OCI-LY3 (cell line): ENCODE measurements at regions not wholly inside any gene's neighbourhood (a gene's known extent, or its start where the extent isn't known, plus 50 kb on each side); places are given as distances from the start of the nearest gene placed in this dataset.

ENCODE experiments used
- H2AFZ ChIP-seq: fragments of 200-600, 300-600 bp; shearing (Covaris generic); 2 replicates; pipeline ENCODE4 v1.6.0; 2014; ENCODE audit warnings: antibody characterized with exemption, low read depth, low read length
- H3K27ac ChIP-seq: fragments of 200-600, 300-600 bp; sonication (generic); 2 replicates; pipeline ENCODE4 v1.5.1; 2014; ENCODE audit warnings: mild to moderate bottlenecking, low read length, moderate library complexity, mixed read lengths
- H3K27me3 ChIP-seq: fragments of 200-600, 300-600 bp; sonication (generic); 2 replicates; pipeline ENCODE4 v1.6.1; 2014; ENCODE audit warnings: low read depth, low read length, mixed read lengths
- H3K36me3 ChIP-seq: fragments of 200-600, 300-600 bp; sonication (generic); replicated peaks from 2 replicates; pipeline ENCODE3; 2014; ENCODE audit warnings: low read depth, low read length, mixed read lengths
- H3K4me1 ChIP-seq: fragments of 300-600, 200-600 bp; sonication (generic); 2 replicates; pipeline ENCODE4 v1.6.1; 2014; ENCODE audit warnings: low read length, mixed read lengths
- H3K4me2 ChIP-seq: fragments of 200-600, 300-600 bp; sonication (generic); 2 replicates; pipeline ENCODE4 v1.6.1; 2014; ENCODE audit warnings: low read length, mixed read lengths
- H3K4me3 ChIP-seq: fragments of 300-600, 200-600 bp; sonication (generic); 2 replicates; pipeline ENCODE4 v1.5.1; 2014; ENCODE audit warnings: antibody characterized with exemption, mild to moderate bottlenecking, low read length, moderate library complexity
- H3K79me2 ChIP-seq: fragments of 300-600, 200-600 bp; shearing (Covaris generic); 2 replicates; pipeline ENCODE4 v1.6.1; 2014; ENCODE audit warnings: mild to moderate bottlenecking, low read length, mixed read lengths
- H3K9ac ChIP-seq: fragments of 300-600, 200-600 bp; shearing (Covaris generic); 2 replicates; pipeline ENCODE4 v1.6.0; 2014; ENCODE audit warnings: mild to moderate bottlenecking, low read length, moderate library complexity
- H3K9me3 ChIP-seq: fragments of 200-600, 300-600 bp; shearing (Covaris generic); 2 replicates; pipeline ENCODE4 v1.6.1; 2014; ENCODE audit warnings: low read length, mixed read lengths; ENCODE audit not compliant: insufficient read depth
- H4K20me1 ChIP-seq: fragments of 200-600, 300-600 bp; sonication (generic); 2 replicates; pipeline ENCODE4 v1.6.1; 2016; ENCODE audit warnings: low read length, mixed read lengths; ENCODE audit not compliant: insufficient read depth
- CTCF ChIP-seq: fragments of 200-600, 300-600 bp; sonication (generic); IDR thresholded peaks from 2 replicates; pipeline ENCODE4 v1.5.1; 2014; ENCODE audit warnings: antibody characterized with exemption, low read length, low read depth
- EZH2phosphoT487 ChIP-seq: fragments of 200-600 bp; shearing (Covaris generic); IDR thresholded peaks from 2 replicates; pipeline ENCODE4 v1.6.1; 2018; ENCODE audit warnings: antibody characterized with exemption, mixed run types, low read depth

GRCh38 chr10:9898633-9899395, 1118.9 kb upstream of the CELF2 start:
- no peaks in the 10 kb centered on the region for H3K79me2 ChIP-seq
- TF ChIP-seq EZH2phosphoT487: no peak
- TF ChIP-seq CTCF: no peak
- no peak overlapping the region for H3K4me2 ChIP-seq
- H3K4me1 ChIP-seq: no peaks in the 10 kb centered on the region
- H3K9me3 ChIP-seq: no peaks in the 10 kb centered on the region
- no peak overlapping the region for H2AFZ ChIP-seq
- no peak overlapping the region for H3K27ac ChIP-seq
- no peak overlapping the region for H3K9ac ChIP-seq
- no peaks in the 10 kb centered on the region for H3K36me3 ChIP-seq
- H4K20me1 ChIP-seq: no peaks in the 10 kb centered on the region
- H3K4me3 ChIP-seq: no peak overlapping the region
- no peaks in the 10 kb centered on the region for H3K27me3 ChIP-seq

- Histone ChIP-seq H3K27me3 (no peaks in the 10 kb centered on the region), H3K4me2 (no peak overlapping the region), H2AFZ (no peak overlapping the region), H3K4me1 (no peaks in the 10 kb centered on the region), H3K79me2 (no peaks in the 10 kb centered on the region), H4K20me1 (no peaks in the 10 kb centered on the region), H3K9ac (no peak overlapping the region), H3K4me3 (no peak overlapping the region), H3K27ac (no peak overlapping the region), H3K36me3 (no peaks in the 10 kb centered on the region), H3K9me3 (no peaks in the 10 kb centered on the region)
- no peak for TF ChIP-seq CTCF
- no peak for TF ChIP-seq EZH2phosphoT487
These were observed 1116.9 kb upstream of the CELF2 start for GRCh38 chr10:9900751-9901150.

- Histone ChIP-seq H3K79me2 (no peaks in the 10 kb centered on the region), H3K4me2 (no peak overlapping the region), H3K4me1 (no peaks in the 10 kb centered on the region)
These were observed 1115.7 kb upstream of the CELF2 start for GRCh38 chr10:9901971-9902370.

GRCh38 chr10:9910446-9910845, 1107.2 kb upstream of the CELF2 start:
- H3K9ac ChIP-seq: no peak overlapping the region
- TF ChIP-seq CTCF (no peak), EZH2phosphoT487 (no peak)
- no peak overlapping the region for H2AFZ ChIP-seq
- H3K4me1 ChIP-seq: no peaks in the 10 kb centered on the region
- no peak overlapping the region for H3K4me2 ChIP-seq
- H3K79me2 ChIP-seq: no peaks in the 10 kb centered on the region
- H3K27ac ChIP-seq: no peak overlapping the region
- no peaks in the 10 kb centered on the region for H3K27me3 ChIP-seq
- H4K20me1 ChIP-seq: no peaks in the 10 kb centered on the region
- H3K4me3 ChIP-seq: no peak overlapping the region
- H3K9me3 ChIP-seq: no peaks in the 10 kb centered on the region
- H3K36me3 ChIP-seq: no peaks in the 10 kb centered on the region

More at GRCh38 chr10:9901971-9902370, 1115.7 kb upstream of the CELF2 start:
- Histone ChIP-seq H3K9me3 (no peaks in the 10 kb centered on the region), H3K27me3 (no peaks in the 10 kb centered on the region), H4K20me1 (no peaks in the 10 kb centered on the region), H3K36me3 (no peaks in the 10 kb centered on the region), H3K27ac (no peak overlapping the region), H3K4me3 (no peak overlapping the region), H3K9ac (no peak overlapping the region), H2AFZ (no peak overlapping the region)
- TF ChIP-seq EZH2phosphoT487 (no peak), CTCF (no peak)
